ENCODE measurements at regions not wholly inside any gene's neighbourhood (a gene's known extent, or its start where the extent isn't known, plus 50 kb on each side); places are given as distances from the start of the nearest gene placed in this dataset.

- Histone ChIP-seq H3K27ac (no peak overlapping the region), H3K4me3 (no peak overlapping the region), H3K4me1 (no peaks in the 10 kb centered on the region), H3K9me3 (no peaks in the 10 kb centered on the region), H3K27me3 (peaks cover 32% of the 10 kb centered on the region), H3K36me3 (no peaks in the 10 kb centered on the region)
- ATAC-seq = no peak
- WGBS, 2 donors (ENCODE audit: low coverage in 1 of 2) = 20 to 68% methylated on average over 1 to 5 of the region's 6 CpGs
- TF ChIP-seq EP300 (IDR thresholded peaks at IDR 0.05) (no peak), CTCF (IDR thresholded peaks at IDR 0.05) (no peak), POLR2A (IDR thresholded peaks at IDR 0.05) (no peak), POLR2AphosphoS5 (IDR thresholded peaks at IDR 0.05) (no peak)
Observed at GRCh38 chr7:98753989-98754479, 115.8 kb downstream of the TMEM130 start.

- 76 to 80% methylated on average over 2 of the region's 10 CpGs for WGBS, 2 donors (ENCODE audit: low coverage in 1 of 2)
- H3K4me3 ChIP-seq = no peak overlapping the region
- H3K4me1 ChIP-seq = no peaks in the 10 kb centered on the region
- H3K9me3 ChIP-seq = no peaks in the 10 kb centered on the region
- H3K27ac ChIP-seq = no peak overlapping the region
- ATAC-seq = no peak
- H3K27me3 ChIP-seq = peaks cover 42% of the 10 kb centered on the region
- no peaks in the 10 kb centered on the region for H3K36me3 ChIP-seq
- no peak for TF ChIP-seq CTCF (IDR thresholded peaks at IDR 0.05)
- no peak for TF ChIP-seq POLR2A (IDR thresholded peaks at IDR 0.05)
- no peak for TF ChIP-seq POLR2AphosphoS5 (IDR thresholded peaks at IDR 0.05)
- no peak for TF ChIP-seq EP300 (IDR thresholded peaks at IDR 0.05)
Observed at GRCh38 chr7:98755138-98755898, 114.5 kb downstream of the TMEM130 start.

- Histone ChIP-seq H3K27me3 (peaks cover 64% of the 10 kb centered on the region), H3K27ac (no peak overlapping the region), H3K4me3 (no peak overlapping the region), H3K4me1 (no peaks in the 10 kb centered on the region), H3K36me3 (no peaks in the 10 kb centered on the region), H3K9me3 (no peaks in the 10 kb centered on the region)
- WGBS, 2 donors (ENCODE audit: low coverage in 1 of 2) = 83 to 100% methylated on average over 1 to 5 of the region's 5 CpGs
- TF ChIP-seq EP300 (IDR thresholded peaks at IDR 0.05) (no peak), POLR2AphosphoS5 (IDR thresholded peaks at IDR 0.05) (no peak), CTCF (IDR thresholded peaks at IDR 0.05) (no peak), POLR2A (IDR thresholded peaks at IDR 0.05) (no peak)
- no peak for ATAC-seq
Observed at GRCh38 chr7:98758157-98758556, 111.7 kb downstream of the TMEM130 start.

- TF ChIP-seq EP300 (IDR thresholded peaks at IDR 0.05) = no peak
- no peak for TF ChIP-seq POLR2AphosphoS5 (IDR thresholded peaks at IDR 0.05)
- no peak for TF ChIP-seq CTCF (IDR thresholded peaks at IDR 0.05)
- TF ChIP-seq POLR2A (IDR thresholded peaks at IDR 0.05) = no peak
- H3K4me3 ChIP-seq = no peak overlapping the region
Observed at GRCh38 chr7:98760201-98760651, 109.6 kb downstream of the TMEM130 start.

GRCh38 chr7:98761225-98761624 is 108.6 kb downstream of the TMEM130 start:
- ATAC-seq = no peak
- H3K27ac ChIP-seq = no peak overlapping the region
- peaks cover 52% of the 10 kb centered on the region for H3K27me3 ChIP-seq
- H3K4me3 ChIP-seq = no peak overlapping the region
- no peaks in the 10 kb centered on the region for H3K36me3 ChIP-seq
- no peak for TF ChIP-seq CTCF (IDR thresholded peaks at IDR 0.05)
- TF ChIP-seq POLR2A (IDR thresholded peaks at IDR 0.05) = no peak
- no peaks in the 10 kb centered on the region for H3K4me1 ChIP-seq
- no peaks in the 10 kb centered on the region for H3K9me3 ChIP-seq
- WGBS, 2 donors (ENCODE audit: low coverage in 1 of 2) = no CpG with 5 or more reads among the region's 1 CpG

More at GRCh38 chr7:98760201-98760651, 109.6 kb downstream of the TMEM130 start:
- H3K27ac ChIP-seq = no peak overlapping the region
- H3K27me3 ChIP-seq = peaks cover 62% of the 10 kb centered on the region
- H3K9me3 ChIP-seq = no peaks in the 10 kb centered on the region
- WGBS, 2 donors (ENCODE audit: low coverage in 1 of 2) = 60 to 75% methylated on average over 5 of the region's 8 CpGs
- no peaks in the 10 kb centered on the region for H3K4me1 ChIP-seq
- no peak for ATAC-seq
- no peaks in the 10 kb centered on the region for H3K36me3 ChIP-seq
